ENCODE measurements at regions not wholly inside any gene's neighbourhood (a gene's known extent, or its start where the extent isn't known, plus 50 kb on each side); places are given as distances from the start of the nearest gene placed in this dataset.

GRCh38 chr21:35428001-35428320 is 378.9 kb upstream of the RUNX1 start:
- no peak overlapping the region for H3K27ac Mint-ChIP-seq
- Histone ChIP-seq H2BK15ac (ENCODE audit: low read depth, low read length) (no peak overlapping the region), H3K79me2 (ENCODE audit: insufficient read depth, low read length) (no peaks in the 10 kb centered on the region), H2AK5ac (ENCODE audit: insufficient read length, low read length) (no peak overlapping the region), H3K4ac (ENCODE audit: low read depth, low read length) (no peak overlapping the region), H2BK20ac (ENCODE audit: low read depth, low read length, poor library complexity, severe bottlenecking) (no peak overlapping the region), H3K56ac (ENCODE audit: insufficient read length, low read depth, low read length) (no peak overlapping the region), H3K14ac (ENCODE audit: insufficient read depth, low read length) (no peak overlapping the region), H2BK5ac (ENCODE audit: insufficient read length, low read length) (no peak overlapping the region), H3K9me3 (ENCODE audit: control insufficient read depth, low read depth, low read length) (peaks cover 8% of the 10 kb centered on the region), H2BK12ac (ENCODE audit: insufficient read length, low read depth, low read length) (no peak overlapping the region), H2BK120ac (ENCODE audit: low read depth, low read length, poor library complexity, severe bottlenecking) (no peak overlapping the region), H4K5ac (ENCODE audit: insufficient read length, low read depth, low read length) (no peak overlapping the region), H3K4me1 (ENCODE audit: insufficient read depth, low read length) (no peaks in the 10 kb centered on the region; the same call in 1 of the 2 replicates), H3K23ac (ENCODE audit: insufficient read length, low read depth, low read length) (no peak overlapping the region), H3K23me2 (ENCODE audit: insufficient read length, low read depth, low read length, poor library complexity, severe bottlenecking) (no peaks in the 10 kb centered on the region), H3K27me3 (ENCODE audit: insufficient read depth, low read length) (no peaks in the 10 kb centered on the region), H3T11ph (ENCODE audit: low read length) (no peak overlapping the region), H4K8ac (replicated peaks; ENCODE audit: insufficient read length, low read depth, low read length) (no peak overlapping the region), H2AFZ (ENCODE audit: low read length) (no peak overlapping the region), H3K9ac (ENCODE audit: extremely low read depth, insufficient read length, low read length) (no peak overlapping the region), H3K18ac (ENCODE audit: insufficient read length, low read depth, low read length) (no peak overlapping the region), H3K79me1 (ENCODE audit: insufficient read depth, low read depth, low read length, poor library complexity, severe bottlenecking) (no peaks in the 10 kb centered on the region), H3K4me2 (ENCODE audit: insufficient read depth, insufficient read length, low read length) (no peak overlapping the region), H4K91ac (ENCODE audit: insufficient read length, low read depth, low read length) (no peak overlapping the region), H3K27ac (ENCODE audit: insufficient read length, low read depth, low read length) (no peak overlapping the region), H4K20me1 (ENCODE audit: control insufficient read depth, insufficient read depth, insufficient read length) (no peaks in the 10 kb centered on the region)
- peaks cover 22 to 23% of the 10 kb centered on the region in 2 experiments for H3K9me3 Mint-ChIP-seq
- peaks cover 2% of the 10 kb centered on the region for H3K27me3 Mint-ChIP-seq (ENCODE audit: low read depth)
- H3K4me3 Mint-ChIP-seq = no peak overlapping the region
- peaks cover 14 to 18% (median 16%) of the 10 kb centered on the region in 3 experiments for H3K36me3 Mint-ChIP-seq (ENCODE audit: insufficient read depth in 1 of 3, low read depth in 3 of 3)
- no peak for TF ChIP-seq CTCF (conservative IDR thresholded peaks at IDR 0.05)
- no peak for DNase-seq
- peaks cover 15 to 16% of the 10 kb centered on the region in 2 experiments for H3K4me1 Mint-ChIP-seq

Measured in H9 (cell line).